ENCODE measurements at regions not wholly inside any gene's neighbourhood (a gene's known extent, or its start where the extent isn't known, plus 50 kb on each side); places are given as distances from the start of the nearest gene placed in this dataset.
"Not testable (repeated sequence)": the region's sequence is repeated elsewhere in the genome, so short reads cannot be mapped to it uniquely, and the experiment has no call there.

GRCh38 chrX:5746231-5746630, 482.4 kb downstream of the NLGN4X start:
- Histone ChIP-seq H3K4me1 (ENCODE audit: insufficient read depth, low read length) (no peaks in the 10 kb centered on the region), H3K27me3 (ENCODE audit: insufficient read depth, low read length) (no peaks in the 10 kb centered on the region), H3K4me3 (ENCODE audit: low read length) (no peak overlapping the region), H3K9me3 (ENCODE audit: low read depth, low read length) (no peaks in the 10 kb centered on the region)

GRCh38 chrX:5733501-5733900, 495.2 kb downstream of the NLGN4X start:
- Histone ChIP-seq H3K4me1 (ENCODE audit: insufficient read depth, low read length) (no peaks in the 10 kb centered on the region), H3K27me3 (ENCODE audit: insufficient read depth, low read length) (no peaks in the 10 kb centered on the region), H3K4me3 (ENCODE audit: low read length) (no peak overlapping the region), H3K9me3 (ENCODE audit: low read depth, low read length) (no peaks in the 10 kb centered on the region)

- no peaks in the 10 kb centered on the region for H3K9me3 ChIP-seq (ENCODE audit: low read depth, low read length)
- no peak overlapping the region for H3K4me3 ChIP-seq (ENCODE audit: low read length)
- H3K4me1 ChIP-seq (ENCODE audit: insufficient read depth, low read length): no peaks in the 10 kb centered on the region
- H3K27me3 ChIP-seq (ENCODE audit: insufficient read depth, low read length): no peaks in the 10 kb centered on the region
These were observed 498.1 kb downstream of the NLGN4X start for GRCh38 chrX:5730556-5730955.

- Histone ChIP-seq H3K9me3 (ENCODE audit: low read depth, low read length) (no peaks in the 10 kb centered on the region), H3K4me1 (ENCODE audit: insufficient read depth, low read length) (no peaks in the 10 kb centered on the region), H3K27me3 (ENCODE audit: insufficient read depth, low read length) (no peaks in the 10 kb centered on the region), H3K4me3 (ENCODE audit: low read length) (no peak overlapping the region)
These were observed 502.4 kb downstream of the NLGN4X start for GRCh38 chrX:5726224-5726623.

- Histone ChIP-seq H3K9me3 (ENCODE audit: low read depth, low read length) (no peaks in the 10 kb centered on the region), H3K27me3 (ENCODE audit: insufficient read depth, low read length) (no peaks in the 10 kb centered on the region), H3K4me1 (ENCODE audit: insufficient read depth, low read length) (no peaks in the 10 kb centered on the region), H3K4me3 (ENCODE audit: low read length) (no peak overlapping the region)
These were observed 504.5 kb downstream of the NLGN4X start for GRCh38 chrX:5724123-5724522.

- no peaks in the 10 kb centered on the region for H3K4me1 ChIP-seq (ENCODE audit: insufficient read depth, low read length)
- no peak overlapping the region for H3K4me3 ChIP-seq (ENCODE audit: low read length)
- H3K9me3 ChIP-seq (ENCODE audit: low read depth, low read length): no peaks in the 10 kb centered on the region
- H3K27me3 ChIP-seq (ENCODE audit: insufficient read depth, low read length): no peaks in the 10 kb centered on the region
These were observed 510.0 kb downstream of the NLGN4X start for GRCh38 chrX:5718651-5719050.

- Histone ChIP-seq H3K4me1 (ENCODE audit: insufficient read depth, low read length) (no peaks in the 10 kb centered on the region), H3K9me3 (ENCODE audit: low read depth, low read length) (no peaks in the 10 kb centered on the region), H3K27me3 (ENCODE audit: insufficient read depth, low read length) (no peaks in the 10 kb centered on the region), H3K4me3 (ENCODE audit: low read length) (no peak overlapping the region)
These were observed 512.0 kb downstream of the NLGN4X start for GRCh38 chrX:5716666-5717065.

- Histone ChIP-seq H3K4me1 (ENCODE audit: insufficient read depth, low read length) (no peaks in the 10 kb centered on the region), H3K4me3 (ENCODE audit: low read length) (no peak overlapping the region), H3K27me3 (ENCODE audit: insufficient read depth, low read length) (no peaks in the 10 kb centered on the region), H3K9me3 (ENCODE audit: low read depth, low read length) (no peaks in the 10 kb centered on the region)
These were observed 520.4 kb downstream of the NLGN4X start for GRCh38 chrX:5708251-5708650.

- H3K4me3 ChIP-seq (ENCODE audit: low read length): no peak overlapping the region
- no peaks in the 10 kb centered on the region for H3K9me3 ChIP-seq (ENCODE audit: low read depth, low read length)
- no peaks in the 10 kb centered on the region for H3K27me3 ChIP-seq (ENCODE audit: insufficient read depth, low read length)
These were observed 525.8 kb downstream of the NLGN4X start for GRCh38 chrX:5702890-5703289.

GRCh38 chrX:5695971-5696370, 532.7 kb downstream of the NLGN4X start:
- no peak overlapping the region for H3K4me3 ChIP-seq (ENCODE audit: low read length)
- no peaks in the 10 kb centered on the region for H3K27me3 ChIP-seq (ENCODE audit: insufficient read depth, low read length)
- H3K9me3 ChIP-seq (ENCODE audit: low read depth, low read length): no peaks in the 10 kb centered on the region
- H3K4me1 ChIP-seq (ENCODE audit: insufficient read depth, low read length): no peaks in the 10 kb centered on the region

More at GRCh38 chrX:5702890-5703289, 525.8 kb downstream of the NLGN4X start:
- H3K4me1 ChIP-seq (ENCODE audit: insufficient read depth, low read length): no peaks in the 10 kb centered on the region

GRCh38 chrX:5683996-5684395, 544.7 kb downstream of the NLGN4X start:
- H3K27me3 ChIP-seq (ENCODE audit: insufficient read depth, low read length): no peaks in the 10 kb centered on the region
- no peaks in the 10 kb centered on the region for H3K9me3 ChIP-seq (ENCODE audit: low read depth, low read length)
- no peak overlapping the region for H3K4me3 ChIP-seq (ENCODE audit: low read length)
- H3K4me1 ChIP-seq (ENCODE audit: insufficient read depth, low read length): no peaks in the 10 kb centered on the region

GRCh38 chrX:5681159-5681558, 547.5 kb downstream of the NLGN4X start:
- no peaks in the 10 kb centered on the region for H3K27me3 ChIP-seq (ENCODE audit: insufficient read depth, low read length)

GRCh38 chrX:5674036-5674435, 554.6 kb downstream of the NLGN4X start:
- Histone ChIP-seq H3K27me3 (ENCODE audit: insufficient read depth, low read length) (no peaks in the 10 kb centered on the region), H3K4me3 (ENCODE audit: low read length) (no peak overlapping the region), H3K4me1 (ENCODE audit: insufficient read depth, low read length) (no peaks in the 10 kb centered on the region), H3K9me3 (ENCODE audit: low read depth, low read length) (no peaks in the 10 kb centered on the region)

More at GRCh38 chrX:5681159-5681558, 547.5 kb downstream of the NLGN4X start:
- H3K4me3 ChIP-seq (ENCODE audit: low read length): no peak overlapping the region
- no peaks in the 10 kb centered on the region for H3K4me1 ChIP-seq (ENCODE audit: insufficient read depth, low read length)
- no peaks in the 10 kb centered on the region for H3K9me3 ChIP-seq (ENCODE audit: low read depth, low read length)

- no peaks in the 10 kb centered on the region for H3K9me3 ChIP-seq (ENCODE audit: low read depth, low read length)
- no peaks in the 10 kb centered on the region for H3K4me1 ChIP-seq (ENCODE audit: insufficient read depth, low read length)
- H3K27me3 ChIP-seq (ENCODE audit: insufficient read depth, low read length): no peaks in the 10 kb centered on the region
- H3K4me3 ChIP-seq (ENCODE audit: low read length): no peak overlapping the region
These were observed 556.6 kb downstream of the NLGN4X start for GRCh38 chrX:5672099-5672498.

- not testable (repeated sequence) for H3K4me1 ChIP-seq (ENCODE audit: insufficient read depth, low read length); H3K9me3 ChIP-seq (ENCODE audit: low read depth, low read length)
These were observed 562.0 kb downstream of the NLGN4X start for GRCh38 chrX:5666689-5667088.

GRCh38 chrX:5656544-5656943, 572.1 kb downstream of the NLGN4X start:
- H3K4me1 ChIP-seq (ENCODE audit: insufficient read depth, low read length): no peaks in the 10 kb centered on the region
- H3K27me3 ChIP-seq (ENCODE audit: insufficient read depth, low read length): no peaks in the 10 kb centered on the region
- H3K9me3 ChIP-seq (ENCODE audit: low read depth, low read length): no peaks in the 10 kb centered on the region
- H3K4me3 ChIP-seq (ENCODE audit: low read length): no peak overlapping the region

More at GRCh38 chrX:5666689-5667088, 562.0 kb downstream of the NLGN4X start:
- not testable (repeated sequence) for H3K4me3 ChIP-seq (ENCODE audit: low read length); H3K27me3 ChIP-seq (ENCODE audit: insufficient read depth, low read length)

GRCh38 chrX:5650904-5651303, 577.8 kb downstream of the NLGN4X start:
- Histone ChIP-seq H3K9me3 (ENCODE audit: low read depth, low read length) (no peaks in the 10 kb centered on the region), H3K4me1 (ENCODE audit: insufficient read depth, low read length) (no peaks in the 10 kb centered on the region), H3K27me3 (ENCODE audit: insufficient read depth, low read length) (no peaks in the 10 kb centered on the region), H3K4me3 (ENCODE audit: low read length) (no peak overlapping the region)

Measured in mononuclear cell (primary cell).